SH-SY5Y (cell line): ENCODE measurements at regions not wholly inside any gene's neighbourhood (a gene's known extent, or its start where the extent isn't known, plus 50 kb on each side); places are given as distances from the start of the nearest gene placed in this dataset.

Experiments
- GATA2 ChIP-seq: IDR thresholded peaks from 2 replicates; pipeline ENCODE4 v1.6.1; 2011; ENCODE audit warnings: mild to moderate bottlenecking, low read depth, low read length
- GATA3 ChIP-seq: IDR thresholded peaks from 2 replicates; pipeline ENCODE4 v1.6.1; 2011; ENCODE audit warnings: low read depth, mild to moderate bottlenecking, low read length, moderate library complexity

DNA sequence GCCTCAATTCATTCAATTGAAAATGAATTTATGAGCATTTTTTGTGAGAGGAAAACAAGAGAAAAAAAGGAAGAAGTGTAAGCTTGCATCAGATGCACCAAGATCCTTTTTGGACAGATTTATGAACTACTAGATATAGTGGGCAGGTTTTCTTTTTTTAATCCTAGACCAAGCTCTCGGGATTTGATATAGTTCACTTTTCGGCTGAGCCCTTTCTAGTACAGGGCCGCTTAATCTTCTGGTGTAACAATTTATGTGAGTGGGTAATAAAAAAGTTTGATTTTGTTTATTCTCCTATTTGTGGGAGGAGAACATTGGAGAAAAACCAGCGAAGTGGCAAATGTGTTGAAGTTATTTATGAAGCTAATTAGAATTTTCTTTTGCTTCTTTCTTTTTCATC, 538.0 kb downstream of the UTRN start:
- no peak for TF ChIP-seq GATA2
- no peak for TF ChIP-seq GATA3

GRCh38 chr6:144824018-144824417, 538.9 kb downstream of the UTRN start:
- TF ChIP-seq GATA3, result no peak
- no peak for TF ChIP-seq GATA2

DNA sequence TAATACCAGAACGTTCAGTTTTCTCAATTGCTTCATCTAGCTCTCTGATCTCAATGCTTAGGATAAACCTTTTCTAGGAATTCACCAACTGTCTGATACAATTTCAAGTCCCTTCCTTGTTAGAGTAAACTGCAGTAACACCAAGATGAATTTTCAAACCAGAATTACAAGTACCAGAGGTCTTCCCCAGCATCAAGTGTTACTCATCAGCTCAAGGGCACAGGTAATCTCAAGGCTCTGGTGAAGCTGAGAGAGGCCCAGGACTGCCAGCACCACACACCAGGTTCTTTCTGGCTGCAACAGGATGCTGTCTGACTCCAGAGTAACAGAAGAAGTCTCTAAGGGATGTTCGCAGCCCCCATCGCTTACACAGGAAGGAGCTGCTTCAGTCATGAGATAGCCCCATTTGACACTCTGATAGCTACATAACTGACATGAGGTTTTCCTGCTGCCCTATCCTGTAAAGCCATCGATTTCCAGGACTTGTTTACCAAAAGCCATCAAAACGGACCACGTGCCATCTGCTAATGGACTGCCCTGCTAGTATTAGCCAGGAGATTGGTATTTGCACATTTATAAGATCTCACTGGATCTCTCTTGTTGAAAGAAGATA, 549.4 kb downstream of the UTRN start:
- no peak for TF ChIP-seq GATA3
- no peak for TF ChIP-seq GATA2

GRCh38 chr6:144835322-144835973, 550.3 kb downstream of the UTRN start:
- no peak for TF ChIP-seq GATA2
- no peak for TF ChIP-seq GATA3

GRCh38 chr6:144840619-144841018, 555.5 kb downstream of the UTRN start:
- TF ChIP-seq GATA2, result no peak
- no peak for TF ChIP-seq GATA3

GRCh38 chr6:144843701-144844100, 558.6 kb downstream of the UTRN start:
- no peak for TF ChIP-seq GATA3
- TF ChIP-seq GATA2, result no peak

- TF ChIP-seq GATA2 (no peak), GATA3 (no peak)
These were observed 559.5 kb downstream of the UTRN start for GRCh38 chr6:144844596-144844995.

DNA sequence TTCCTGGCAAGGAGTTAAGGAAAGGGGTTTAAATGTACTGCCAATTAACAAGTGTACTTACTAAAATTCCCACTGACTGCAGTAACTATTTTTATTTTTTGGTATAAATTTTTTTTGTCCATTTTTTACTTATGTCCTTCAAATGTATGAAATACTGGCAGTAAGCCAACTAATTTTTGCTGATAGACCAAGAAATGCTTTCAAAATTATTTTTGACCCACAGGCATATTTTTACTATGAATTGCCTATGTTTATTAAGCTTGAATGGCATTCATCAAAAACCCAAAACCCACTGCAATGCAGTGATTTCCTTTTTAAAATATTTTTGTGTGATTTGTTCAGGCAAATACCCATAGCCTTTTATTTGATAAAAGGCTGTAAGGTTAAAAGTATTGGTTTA, 560.1 kb downstream of the UTRN start:
- TF ChIP-seq GATA2 (no peak), GATA3 (no peak)

- no peak for TF ChIP-seq GATA3
- TF ChIP-seq GATA2, result no peak
These were observed 562.8 kb downstream of the UTRN start for GRCh38 chr6:144847916-144848315.

DNA sequence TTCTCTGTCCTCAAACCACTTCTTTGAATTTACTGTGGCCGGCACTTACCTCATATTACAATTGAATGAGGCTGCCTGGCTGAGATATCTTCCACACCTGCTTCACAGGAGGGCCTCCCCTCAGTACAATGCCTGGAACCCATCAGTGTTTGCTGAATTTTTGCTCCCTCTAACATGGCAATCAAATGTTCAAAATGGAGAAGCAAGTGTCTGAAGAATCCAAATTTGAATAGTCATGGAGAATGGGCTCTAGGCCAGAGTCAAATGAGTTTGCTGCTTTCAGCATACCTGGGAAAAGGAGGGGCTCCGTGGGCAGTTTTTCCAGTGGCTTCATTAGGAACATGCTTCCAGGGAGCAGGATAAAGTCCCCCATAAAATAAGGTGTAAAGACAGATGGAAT, 564.8 kb downstream of the UTRN start:
- TF ChIP-seq GATA3, result no peak
- no peak for TF ChIP-seq GATA2

GRCh38 chr6:144853603-144854002, 568.5 kb downstream of the UTRN start:
- TF ChIP-seq GATA2 (no peak), GATA3 (no peak)

DNA sequence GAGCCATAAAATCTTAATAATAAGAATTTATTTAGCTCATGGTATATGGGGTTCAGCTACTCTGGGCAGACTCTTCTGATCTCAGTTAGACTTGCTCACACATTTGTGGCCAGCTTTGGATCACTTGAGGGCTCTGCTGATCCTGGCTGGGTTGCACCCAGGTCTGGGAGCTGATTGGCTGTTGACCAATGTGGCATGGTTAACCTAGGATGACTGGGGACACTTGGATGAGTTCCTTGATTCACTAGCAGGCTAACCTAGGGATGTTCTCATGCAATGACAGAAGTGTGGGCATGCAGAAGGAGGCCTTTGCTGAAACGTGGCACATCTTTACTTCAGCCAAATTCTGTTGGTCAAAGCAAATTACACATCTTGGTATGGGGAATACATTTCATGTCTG, 569.5 kb downstream of the UTRN start:
- no peak for TF ChIP-seq GATA3
- TF ChIP-seq GATA2, result no peak

- TF ChIP-seq GATA2, result no peak
- no peak for TF ChIP-seq GATA3
These were observed 570.2 kb downstream of the UTRN start for GRCh38 chr6:144855375-144855774.

DNA sequence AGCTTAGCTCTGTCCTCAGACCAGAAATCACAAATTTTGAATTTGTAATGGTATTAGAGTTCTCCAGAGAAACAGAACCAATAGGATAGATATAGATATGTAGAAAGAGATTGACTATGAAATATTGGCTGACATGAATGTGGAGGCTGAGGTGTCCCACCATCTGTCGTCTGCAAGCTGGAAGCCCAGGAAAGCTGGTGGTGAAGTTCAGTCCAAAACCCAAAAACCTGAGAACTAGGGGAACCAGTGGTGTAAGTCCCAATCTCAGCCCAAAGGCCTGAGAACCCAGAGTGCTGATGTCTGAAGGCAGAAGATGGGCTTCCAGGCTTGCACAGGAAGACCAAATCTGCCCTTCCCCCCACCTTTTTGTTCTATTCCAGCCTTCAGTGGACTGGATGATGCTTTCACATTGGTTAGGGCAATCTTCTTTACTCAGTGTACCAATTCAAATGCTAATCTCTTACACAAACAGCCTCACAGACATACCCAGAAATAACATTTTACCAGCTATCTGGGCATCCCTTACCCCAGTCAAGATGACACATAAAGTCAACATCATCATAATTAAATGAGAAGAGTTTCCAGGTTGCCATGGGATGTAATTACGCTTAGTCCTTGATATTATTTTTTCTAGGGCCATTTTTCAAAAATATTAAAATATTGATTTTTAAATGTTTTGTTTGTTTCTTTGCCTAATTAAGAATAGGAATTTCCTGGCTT, 570.8 kb downstream of the UTRN start:
- TF ChIP-seq GATA3 (no peak), GATA2 (no peak)

GRCh38 chr6:144856622-144857021, 571.5 kb downstream of the UTRN start:
- TF ChIP-seq GATA2 (no peak), GATA3 (no peak)
